ENCODE measurements at regions not wholly inside any gene's neighbourhood (a gene's known extent, or its start where the extent isn't known, plus 50 kb on each side); places are given as distances from the start of the nearest gene placed in this dataset.

DNA sequence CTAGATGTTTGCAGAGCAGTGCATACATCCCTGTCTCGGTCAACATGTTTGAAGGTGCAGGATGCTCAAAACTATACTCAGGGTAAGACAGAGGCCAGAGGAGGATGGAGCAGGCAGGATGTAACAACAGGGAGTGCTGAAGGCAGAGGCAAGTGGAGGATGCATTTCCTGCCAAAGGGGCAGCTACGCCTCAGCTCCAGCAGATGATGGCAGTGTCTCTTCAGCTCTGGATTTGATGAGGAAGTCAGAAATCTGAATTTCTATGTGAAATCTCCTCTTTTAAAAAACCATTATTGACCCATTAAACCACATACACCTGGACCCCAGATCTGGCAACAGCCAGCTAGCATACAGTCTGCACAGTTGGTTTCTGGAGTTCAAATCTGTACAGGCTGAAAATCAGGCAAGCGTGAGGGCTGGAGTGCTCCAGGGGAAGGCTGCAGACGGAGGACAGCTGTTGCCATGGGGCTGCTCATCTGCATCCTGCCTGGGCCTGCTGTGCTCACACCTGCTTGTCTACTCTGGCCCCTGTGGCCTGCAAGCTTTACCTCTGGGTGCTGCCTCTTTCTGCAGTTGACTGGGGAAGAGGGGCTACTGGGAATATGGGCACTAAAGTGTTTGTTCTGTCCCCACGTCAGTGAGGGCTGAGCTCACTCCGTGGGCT lies 152.9 kb upstream of the SLC28A3 start:
- Histone ChIP-seq H3K27me3 (ENCODE audit: control insufficient read depth in 1 of 2, insufficient read depth in 2 of 2, low read length in 2 of 2) (no peaks in the 10 kb centered on the region), H3K9me3 (ENCODE audit: control insufficient read depth in 1 of 2, insufficient read depth in 1 of 2, low read length in 2 of 2) (no peaks in the 10 kb centered on the region), H3K4me1 (ENCODE audit: insufficient read depth, low read length) (no peaks in the 10 kb centered on the region), H3K36me3 (ENCODE audit: insufficient read depth, low read length) (no peaks in the 10 kb centered on the region), H3K4me3 (ENCODE audit: low read length) (no peak overlapping the region), H3K27ac (ENCODE audit: low read depth in 1 of 2, low read length in 2 of 2) (no peak overlapping the region)
- Mint-ChIP-seq H3K4me3 (no peak overlapping the region), H3K9me3 (no peaks in the 10 kb centered on the region), H3K27ac (no peak overlapping the region), H3K27me3 (peaks cover 12% of the 10 kb centered on the region), H3K36me3 (ENCODE audit: low read depth) (no peaks in the 10 kb centered on the region), H3K4me1 (ENCODE audit: low read depth) (no peaks in the 10 kb centered on the region)
- CTCF ChIA-PET: no interaction called here
- TF ChIP-seq, protein P1, sequence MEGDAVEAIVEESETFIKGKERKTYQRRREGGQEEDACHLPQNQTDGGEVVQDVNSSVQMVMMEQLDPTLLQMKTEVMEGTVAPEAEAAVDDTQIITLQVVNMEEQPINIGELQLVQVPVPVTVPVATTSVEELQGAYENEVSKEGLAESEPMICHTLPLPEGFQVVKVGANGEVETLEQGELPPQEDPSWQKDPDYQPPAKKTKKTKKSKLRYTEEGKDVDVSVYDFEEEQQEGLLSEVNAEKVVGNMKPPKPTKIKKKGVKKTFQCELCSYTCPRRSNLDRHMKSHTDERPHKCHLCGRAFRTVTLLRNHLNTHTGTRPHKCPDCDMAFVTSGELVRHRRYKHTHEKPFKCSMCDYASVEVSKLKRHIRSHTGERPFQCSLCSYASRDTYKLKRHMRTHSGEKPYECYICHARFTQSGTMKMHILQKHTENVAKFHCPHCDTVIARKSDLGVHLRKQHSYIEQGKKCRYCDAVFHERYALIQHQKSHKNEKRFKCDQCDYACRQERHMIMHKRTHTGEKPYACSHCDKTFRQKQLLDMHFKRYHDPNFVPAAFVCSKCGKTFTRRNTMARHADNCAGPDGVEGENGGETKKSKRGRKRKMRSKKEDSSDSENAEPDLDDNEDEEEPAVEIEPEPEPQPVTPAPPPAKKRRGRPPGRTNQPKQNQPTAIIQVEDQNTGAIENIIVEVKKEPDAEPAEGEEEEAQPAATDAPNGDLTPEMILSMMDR (IDR thresholded peaks at IDR 0.05): no peak
- POLR2A ChIA-PET: no interaction called here
- intact Hi-C loops (cut with DNase I, micrococcal nuclease): no loop called here
- ATAC-seq (ENCODE audit: poor library complexity): no peak
- no peak for DNase-seq

DNA sequence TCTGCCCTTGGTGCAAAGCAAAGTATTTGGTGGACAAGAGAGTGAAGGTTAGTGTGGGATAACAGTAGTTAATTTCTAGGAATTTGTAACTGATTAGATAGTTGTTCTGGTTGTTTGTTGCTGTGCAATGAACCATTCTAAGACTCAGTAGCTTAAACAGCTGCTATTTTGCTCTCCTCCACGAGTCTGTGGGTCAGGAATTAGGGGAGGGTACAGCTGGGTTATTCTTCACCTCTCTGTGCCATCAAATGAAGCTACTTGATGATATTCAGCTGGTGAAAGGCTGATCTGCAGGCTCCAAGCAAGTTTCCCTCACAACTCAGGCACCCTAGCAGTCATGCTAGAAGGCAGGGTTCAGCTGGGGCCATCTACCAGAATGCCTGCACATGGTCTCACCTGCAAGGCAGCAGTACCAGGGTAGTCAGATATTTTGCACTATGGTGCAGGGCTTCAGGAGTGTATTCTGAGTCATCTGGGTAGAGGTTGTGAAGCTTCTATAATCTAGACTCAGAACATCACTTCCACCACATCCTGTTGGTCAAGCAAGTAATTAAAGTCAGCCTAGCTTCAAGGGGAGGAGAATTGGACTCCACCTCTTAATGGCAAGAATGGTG lies 159.5 kb upstream of the SLC28A3 start:
- Mint-ChIP-seq H3K9me3 (no peaks in the 10 kb centered on the region), H3K4me1 (ENCODE audit: low read depth) (no peaks in the 10 kb centered on the region), H3K27ac (no peak overlapping the region), H3K27me3 (peaks cover 24% of the 10 kb centered on the region), H3K4me3 (no peak overlapping the region), H3K36me3 (ENCODE audit: low read depth) (no peaks in the 10 kb centered on the region)
- no peaks in the 10 kb centered on the region for H3K9me3 ChIP-seq (ENCODE audit: control insufficient read depth in 1 of 2, insufficient read depth in 1 of 2, low read length in 2 of 2)
- no peaks in the 10 kb centered on the region for H3K36me3 ChIP-seq (ENCODE audit: insufficient read depth, low read length)
- H3K4me1 ChIP-seq (ENCODE audit: insufficient read depth, low read length): no peaks in the 10 kb centered on the region
- TF ChIP-seq, protein P1 (IDR thresholded peaks at IDR 0.05): no peak
- intact Hi-C loops (cut with DNase I, micrococcal nuclease): no loop called here
- CTCF ChIA-PET: no interaction called here
- POLR2A ChIA-PET: no interaction called here
- no peaks in the 10 kb centered on the region for H3K27me3 ChIP-seq (ENCODE audit: control insufficient read depth in 1 of 2, insufficient read depth in 2 of 2, low read length in 2 of 2)
- ATAC-seq (ENCODE audit: poor library complexity): no peak
- no peak for DNase-seq
- no peak overlapping the region for H3K4me3 ChIP-seq (ENCODE audit: low read length)
- H3K27ac ChIP-seq (ENCODE audit: low read depth in 1 of 2, low read length in 2 of 2): no peak overlapping the region

DNA sequence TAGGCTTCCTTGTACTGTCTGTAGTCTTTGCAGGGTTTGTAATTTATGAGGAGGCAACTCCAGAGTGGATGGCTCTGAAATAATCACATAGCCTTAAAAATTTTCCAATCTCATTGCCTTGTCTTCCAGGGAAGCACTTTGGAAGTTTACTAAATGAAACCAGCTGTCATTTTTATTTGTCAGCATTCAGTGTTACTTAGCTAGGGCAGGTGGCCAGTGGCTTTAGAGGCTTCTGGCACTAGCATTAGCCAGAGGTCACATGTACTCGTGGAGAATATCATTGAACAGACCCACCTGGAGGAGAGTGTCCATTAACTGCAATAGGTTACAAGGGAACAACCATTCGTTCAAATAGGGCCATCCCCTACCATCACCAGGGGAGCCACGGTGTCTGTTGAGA lies 160.3 kb upstream of the SLC28A3 start:
- ChIA-PET POLR2A (no interaction called here), CTCF (no interaction called here)
- TF ChIP-seq, protein P1 (IDR thresholded peaks at IDR 0.05): no peak
- H3K27me3 ChIP-seq (ENCODE audit: control insufficient read depth in 1 of 2, insufficient read depth in 2 of 2, low read length in 2 of 2): no peaks in the 10 kb centered on the region
- intact Hi-C loops (cut with DNase I, micrococcal nuclease): no loop called here
- Mint-ChIP-seq H3K4me3 (no peak overlapping the region), H3K27ac (no peak overlapping the region), H3K36me3 (ENCODE audit: low read depth) (no peaks in the 10 kb centered on the region), H3K27me3 (peaks cover 28% of the 10 kb centered on the region), H3K4me1 (ENCODE audit: low read depth) (no peaks in the 10 kb centered on the region), H3K9me3 (no peaks in the 10 kb centered on the region)
- no peak overlapping the region for H3K4me3 ChIP-seq (ENCODE audit: low read length)
- no peaks in the 10 kb centered on the region for H3K9me3 ChIP-seq (ENCODE audit: control insufficient read depth in 1 of 2, insufficient read depth in 1 of 2, low read length in 2 of 2)
- ATAC-seq (ENCODE audit: poor library complexity) (no peak), DNase-seq (no peak)
- no peaks in the 10 kb centered on the region for H3K36me3 ChIP-seq (ENCODE audit: insufficient read depth, low read length)
- no peaks in the 10 kb centered on the region for H3K4me1 ChIP-seq (ENCODE audit: insufficient read depth, low read length)
- H3K27ac ChIP-seq (ENCODE audit: low read depth in 1 of 2, low read length in 2 of 2): no peak overlapping the region

Measured in CD4-positive, alpha-beta T cell (primary cell).